Subcutaneous abdominal adipose tissue (tissue), 5 donors: ENCODE measurements at regions not wholly inside any gene's neighbourhood (a gene's known extent, or its start where the extent isn't known, plus 50 kb on each side); places are given as distances from the start of the nearest gene placed in this dataset.
"Not testable (repeated sequence)": the region's sequence is repeated elsewhere in the genome, so short reads cannot be mapped to it uniquely, and the experiment has no call there.

Experiments used
- H3K27ac ChIP-seq: one replicate; pipeline ENCODE4 v1.7.0; 2013; ENCODE audit warnings: low read depth, mild to moderate bottlenecking, inconsistent platforms, low read length, moderate library complexity
- H3K27me3 ChIP-seq, 5 donors: one replicate each; pipeline ENCODE4 v1.7.0; 2013; ENCODE audit warnings: low read length in 5 of 5, inconsistent platforms in 1 of 5; ENCODE audit not compliant: control insufficient read depth in 5 of 5, insufficient read depth in 4 of 5
- H3K36me3 ChIP-seq, 5 donors: one replicate each; pipeline ENCODE4 v1.7.0; 2013; ENCODE audit warnings: low read length in 5 of 5; ENCODE audit not compliant: control insufficient read depth in 5 of 5, insufficient read depth in 5 of 5
- H3K4me1 ChIP-seq, 5 donors: one replicate each; pipeline ENCODE4 v1.7.0; 2013; ENCODE audit warnings: low read length in 5 of 5, mild to moderate bottlenecking in 3 of 5, moderate library complexity in 1 of 5; ENCODE audit not compliant: control insufficient read depth in 5 of 5, insufficient read depth in 5 of 5
- H3K4me3 ChIP-seq, 5 donors: one replicate each; pipeline ENCODE4 v1.7.0; 2013; ENCODE audit warnings: low read length in 5 of 5, low read depth in 1 of 5
- H3K9ac ChIP-seq, 5 donors: one replicate each; pipeline ENCODE4 v1.7.0; 2013; ENCODE audit warnings: low read length in 5 of 5, mild to moderate bottlenecking in 4 of 5, moderate library complexity in 3 of 5
- H3K9me3 ChIP-seq, 5 donors: one replicate each; pipeline ENCODE4 v1.7.0; 2013; ENCODE audit warnings: low read length in 5 of 5; ENCODE audit not compliant: control insufficient read depth in 5 of 5
- donor health status: healthy.
- donor health status: healthy.
- donor health status: healthy.
- donor health status: healthy.
- donor health status: healthy.

- Histone ChIP-seq H3K4me3 (no peak overlapping the region), H3K9ac (no peak overlapping the region), H3K36me3 (no peaks in the 10 kb centered on the region), H3K4me1 (no peaks in the 10 kb centered on the region), H3K27ac (no peak overlapping the region), H3K9me3 (no peaks in the 10 kb centered on the region), H3K27me3 (no peaks in the 10 kb centered on the region)
Measured at GRCh38 chr3:20527368-20527767, 341.4 kb upstream of the SGO1 start.

GRCh38 chr3:20524328-20524727 is 338.3 kb upstream of the SGO1 start:
- no peak overlapping the region for H3K27ac ChIP-seq
- H3K9ac ChIP-seq, result no peak overlapping the region
- H3K9me3 ChIP-seq, result no peaks in the 10 kb centered on the region
- H3K4me3 ChIP-seq, result no peak overlapping the region
- no peaks in the 10 kb centered on the region for H3K36me3 ChIP-seq
- no peaks in the 10 kb centered on the region for H3K4me1 ChIP-seq
- no peaks in the 10 kb centered on the region for H3K27me3 ChIP-seq

- Histone ChIP-seq H3K4me3 (no peak overlapping the region), H3K36me3 (no peaks in the 10 kb centered on the region), H3K27me3 (no peaks in the 10 kb centered on the region), H3K9ac (no peak overlapping the region), H3K9me3 (no peaks in the 10 kb centered on the region), H3K27ac (no peak overlapping the region), H3K4me1 (no peaks in the 10 kb centered on the region)
Measured at GRCh38 chr3:20523293-20523692, 337.3 kb upstream of the SGO1 start.

GRCh38 chr3:20517316-20517715 is 331.3 kb upstream of the SGO1 start:
- H3K36me3 ChIP-seq, H3K9me3 ChIP-seq, H3K27ac ChIP-seq, H3K4me3 ChIP-seq, H3K9ac ChIP-seq, H3K27me3 ChIP-seq: not testable (repeated sequence)
- peaks cover 0 to 11% (median 8%) of the 10 kb centered on the region in 5 donors for H3K4me1 ChIP-seq

- Histone ChIP-seq H3K27ac (no peak overlapping the region), H3K36me3 (no peaks in the 10 kb centered on the region), H3K9ac (no peak overlapping the region), H3K27me3 (no peaks in the 10 kb centered on the region), H3K9me3 (peaks cover 0 to 3% (median 0%) of the 10 kb centered on the region in 5 donors), H3K4me3 (no peak overlapping the region), H3K4me1 (peaks cover 0 to 15% (median 8%) of the 10 kb centered on the region in 5 donors)
Measured at GRCh38 chr3:20516311-20516710, 330.3 kb upstream of the SGO1 start.

- Histone ChIP-seq H3K4me1 (peaks cover 0 to 15% (median 8%) of the 10 kb centered on the region in 5 donors), H3K9ac (no peak overlapping the region), H3K4me3 (no peak overlapping the region), H3K27me3 (no peaks in the 10 kb centered on the region), H3K9me3 (peaks cover 0 to 3% (median 0%) of the 10 kb centered on the region in 5 donors), H3K36me3 (no peaks in the 10 kb centered on the region), H3K27ac (no peak overlapping the region)
Measured at GRCh38 chr3:20515834-20516233, 329.8 kb upstream of the SGO1 start.

GRCh38 chr3:20511863-20512505 is 326.0 kb upstream of the SGO1 start:
- Histone ChIP-seq H3K4me1 (peaks cover 0 to 15% (median 8%) of the 10 kb centered on the region in 5 donors), H3K36me3 (no peaks in the 10 kb centered on the region), H3K4me3 (no peak overlapping the region), H3K9ac (no peak overlapping the region), H3K9me3 (peaks cover 0 to 3% (median 0%) of the 10 kb centered on the region in 5 donors), H3K27me3 (no peaks in the 10 kb centered on the region), H3K27ac (no peak overlapping the region)

GRCh38 chr3:20510396-20510795 is 324.4 kb upstream of the SGO1 start:
- no peaks in the 10 kb centered on the region for H3K27me3 ChIP-seq
- peaks cover 0 to 4% (median 0%) of the 10 kb centered on the region in 5 donors for H3K4me1 ChIP-seq
- H3K27ac ChIP-seq, result no peak overlapping the region
- no peak overlapping the region for H3K4me3 ChIP-seq
- H3K9me3 ChIP-seq, result peaks cover 0 to 3% (median 0%) of the 10 kb centered on the region in 5 donors
- no peaks in the 10 kb centered on the region for H3K36me3 ChIP-seq
- no peak overlapping the region for H3K9ac ChIP-seq

- Histone ChIP-seq H3K27ac (no peak overlapping the region), H3K9me3 (peaks cover 0 to 3% (median 2%) of the 10 kb centered on the region in 5 donors), H3K4me3 (no peak overlapping the region), H3K36me3 (no peaks in the 10 kb centered on the region), H3K9ac (no peak overlapping the region), H3K27me3 (no peaks in the 10 kb centered on the region), H3K4me1 (no peaks in the 10 kb centered on the region)
Measured at GRCh38 chr3:20503394-20504082, 317.5 kb upstream of the SGO1 start.

- Histone ChIP-seq H3K4me1 (no peaks in the 10 kb centered on the region), H3K9ac (no peak overlapping the region), H3K27ac (no peak overlapping the region), H3K4me3 (no peak overlapping the region), H3K9me3 (peaks cover 0 to 4% (median 0%) of the 10 kb centered on the region in 5 donors), H3K27me3 (no peaks in the 10 kb centered on the region), H3K36me3 (no peaks in the 10 kb centered on the region)
Measured at GRCh38 chr3:20490996-20491395, 305.0 kb upstream of the SGO1 start.
